ENCODE measurements at regions not wholly inside any gene's neighbourhood (a gene's known extent, or its start where the extent isn't known, plus 50 kb on each side); places are given as distances from the start of the nearest gene placed in this dataset.

DNA sequence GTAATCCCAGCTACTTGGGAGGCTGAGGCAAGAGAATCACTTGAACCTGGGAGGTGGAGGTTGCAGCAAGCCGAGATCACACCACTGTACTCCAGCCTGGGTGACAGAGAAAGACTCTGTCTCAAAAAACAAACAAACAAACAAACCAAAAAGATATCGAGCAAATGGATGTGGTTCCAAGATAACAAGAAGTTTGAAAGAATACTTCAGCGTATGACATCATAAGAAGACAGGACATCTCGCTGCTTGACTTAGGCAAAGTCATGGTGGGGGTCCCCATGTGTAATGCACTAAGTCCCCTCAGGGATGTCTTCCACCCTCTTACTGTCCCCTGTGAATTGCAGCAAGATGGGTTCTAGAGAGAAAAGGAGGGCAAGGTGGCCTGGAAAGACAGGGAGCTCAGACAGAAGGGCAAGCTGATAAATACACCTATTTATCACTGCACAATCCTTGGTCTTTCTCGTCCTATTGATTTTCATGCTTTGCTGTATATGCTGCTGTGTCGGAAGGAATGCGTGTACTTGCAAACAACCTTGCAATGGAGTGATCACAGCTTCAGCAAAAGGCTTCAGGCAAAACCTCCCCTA, 115.0 kb downstream of the BDH1 start:
- no peak for TF ChIP-seq POLR2A (IDR thresholded peaks at IDR 0.05; ENCODE audit: low read length)
- no peak for TF ChIP-seq GATA1 (IDR thresholded peaks at IDR 0.05; ENCODE audit: low read depth, low read length)

Data from erythroblast (primary cell).